HG02610 (cell line): ENCODE measurements at regions not wholly inside any gene's neighbourhood (a gene's known extent, or its start where the extent isn't known, plus 50 kb on each side); places are given as distances from the start of the nearest gene placed in this dataset.
A peak's percentile ranks its signal among the peaks of the same experiment; 100 is the strongest.

ENCODE experiments used
- ATAC-seq: cut with Tn5 transposase; IDR thresholded peaks from one replicate; pipeline ENCODE4 v1.9.1; 2021; ENCODE audit warnings: mild to moderate bottlenecking, moderate library complexity; ENCODE audit not compliant: unreplicated experiment

- no peak for ATAC-seq
These were observed 128.6 kb upstream of the SVIL start for GRCh38 chr10:29763396-29763795.

- ATAC-seq, result no peak
These were observed 127.1 kb upstream of the SVIL start for GRCh38 chr10:29761916-29762315.

GRCh38 chr10:29760138-29760900 is 125.5 kb upstream of the SVIL start:
- no peak for ATAC-seq

- no peak for ATAC-seq
These were observed 123.0 kb upstream of the SVIL start for GRCh38 chr10:29757551-29758297.

GRCh38 chr10:29756451-29756850 is 121.7 kb upstream of the SVIL start:
- no peak for ATAC-seq

- no peak for ATAC-seq
These were observed 118.5 kb upstream of the SVIL start for GRCh38 chr10:29753283-29753682.

GRCh38 chr10:29751684-29752083 is 116.9 kb upstream of the SVIL start:
- no peak for ATAC-seq

GRCh38 chr10:29751240-29751639 is 116.5 kb upstream of the SVIL start:
- no peak for ATAC-seq

GRCh38 chr10:29749150-29749549 is 114.4 kb upstream of the SVIL start:
- no peak for ATAC-seq

GRCh38 chr10:29748109-29748650 is 113.4 kb upstream of the SVIL start:
- no peak for ATAC-seq

GRCh38 chr10:29746080-29746797 is 111.5 kb upstream of the SVIL start:
- ATAC-seq, result no peak

- ATAC-seq, result no peak
These were observed 106.3 kb upstream of the SVIL start for GRCh38 chr10:29740981-29741545.

GRCh38 chr10:29738341-29738740 is 103.6 kb upstream of the SVIL start:
- no peak for ATAC-seq

- no peak for ATAC-seq
These were observed 102.4 kb upstream of the SVIL start for GRCh38 chr10:29737074-29737593.

GRCh38 chr10:29736366-29737073 is 101.7 kb upstream of the SVIL start:
- ATAC-seq, result no peak

GRCh38 chr10:29735628-29736365 is 101.0 kb upstream of the SVIL start:
- peak; percentile 80 for ATAC-seq

- ATAC-seq, result peak; percentile 28
These were observed 100.3 kb upstream of the SVIL start for GRCh38 chr10:29734962-29735627.

GRCh38 chr10:29734640-29734961 is 99.8 kb upstream of the SVIL start:
- ATAC-seq, result no peak

- no peak for ATAC-seq
These were observed 98.6 kb upstream of the SVIL start for GRCh38 chr10:29733323-29733722.
